Central memory CD8-positive, alpha-beta T cell (primary cell): ENCODE measurements at regions not wholly inside any gene's neighbourhood (a gene's known extent, or its start where the extent isn't known, plus 50 kb on each side); places are given as distances from the start of the nearest gene placed in this dataset.
"Not testable (repeated sequence)": the region's sequence is repeated elsewhere in the genome, so short reads cannot be mapped to it uniquely, and the experiment has no call there.

Experiments used
- ATAC-seq: fragments of 150-1000 bp; cut with Tn5 transposase; replicated peaks from 2 replicates; pipeline ENCODE4 v1.10.0; 2022; ENCODE audit warnings: mild to moderate bottlenecking, moderate FRiP score, moderate number of reproducible peaks; ENCODE audit not compliant: poor library complexity, severe bottlenecking; ENCODE audit errors: extremely low read depth
- DNase-seq, 2 donors: peaks; one replicate each; pipeline ENCODE4 v3.0.0; 2021; ENCODE audit warnings: low spot score in 2 of 2
- H3K27ac Mint-ChIP-seq: one replicate; pipeline ENCODE4 v1.8.0; 2022; ENCODE audit warnings: low read depth, mild to moderate bottlenecking, moderate library complexity, mixed read lengths
- H3K27me3 Mint-ChIP-seq: one replicate; pipeline ENCODE4 v1.8.0; 2022; ENCODE audit warnings: mixed read lengths
- H3K36me3 Mint-ChIP-seq: one replicate; pipeline ENCODE4 v1.8.0; 2022; ENCODE audit warnings: mild to moderate bottlenecking, moderate library complexity, mixed read lengths; ENCODE audit not compliant: insufficient read depth
- H3K4me1 Mint-ChIP-seq: one replicate; pipeline ENCODE4 v1.8.0; 2022; ENCODE audit warnings: mixed read lengths
- H3K4me3 Mint-ChIP-seq: one replicate; pipeline ENCODE4 v1.8.0; 2022; ENCODE audit warnings: mild to moderate bottlenecking, moderate library complexity, mixed read lengths
- H3K9me3 Mint-ChIP-seq: one replicate; pipeline ENCODE4 v1.8.0; 2022; ENCODE audit warnings: mixed read lengths

- H3K4me3 Mint-ChIP-seq: no peak overlapping the region
- DNase-seq: no peak
- H3K36me3 Mint-ChIP-seq: no peaks in the 10 kb centered on the region
- no peaks in the 10 kb centered on the region for H3K4me1 Mint-ChIP-seq
- H3K27ac Mint-ChIP-seq: no peak overlapping the region
- peaks cover 42% of the 10 kb centered on the region for H3K27me3 Mint-ChIP-seq
- no peaks in the 10 kb centered on the region for H3K9me3 Mint-ChIP-seq
- no peak for ATAC-seq
Measured at GRCh38 chr10:21285742-21286331, 239.6 kb downstream of the SKIDA1 start.

GRCh38 chr10:21285207-21285606, 240.3 kb downstream of the SKIDA1 start:
- Mint-ChIP-seq H3K4me3 (no peak overlapping the region), H3K27me3 (peaks cover 35% of the 10 kb centered on the region), H3K4me1 (no peaks in the 10 kb centered on the region), H3K9me3 (no peaks in the 10 kb centered on the region), H3K36me3 (no peaks in the 10 kb centered on the region), H3K27ac (no peak overlapping the region)
- no peak for ATAC-seq
- DNase-seq: no peak

- H3K27me3 Mint-ChIP-seq: peaks cover 34% of the 10 kb centered on the region
- DNase-seq (no peak), ATAC-seq (no peak)
- H3K36me3 Mint-ChIP-seq: no peaks in the 10 kb centered on the region
- H3K4me3 Mint-ChIP-seq: no peak overlapping the region
- no peaks in the 10 kb centered on the region for H3K9me3 Mint-ChIP-seq
- H3K27ac Mint-ChIP-seq: no peak overlapping the region
- H3K4me1 Mint-ChIP-seq: no peaks in the 10 kb centered on the region
Measured at GRCh38 chr10:21284301-21284700, 241.2 kb downstream of the SKIDA1 start.

- H3K9me3 Mint-ChIP-seq, ATAC-seq, H3K4me3 Mint-ChIP-seq, H3K36me3 Mint-ChIP-seq, H3K27ac Mint-ChIP-seq, DNase-seq, H3K4me1 Mint-ChIP-seq: not testable (repeated sequence)
- peaks cover 34% of the 10 kb centered on the region for H3K27me3 Mint-ChIP-seq
Measured at GRCh38 chr10:21283053-21283452, 242.4 kb downstream of the SKIDA1 start.

GRCh38 chr10:21281765-21282484, 243.6 kb downstream of the SKIDA1 start:
- DNase-seq (no peak), ATAC-seq (no peak)
- no peaks in the 10 kb centered on the region for H3K4me1 Mint-ChIP-seq
- peaks cover 31% of the 10 kb centered on the region for H3K27me3 Mint-ChIP-seq
- no peak overlapping the region for H3K4me3 Mint-ChIP-seq
- H3K27ac Mint-ChIP-seq: no peak overlapping the region
- H3K9me3 Mint-ChIP-seq: no peaks in the 10 kb centered on the region
- no peaks in the 10 kb centered on the region for H3K36me3 Mint-ChIP-seq

- Mint-ChIP-seq H3K27ac (no peak overlapping the region), H3K36me3 (no peaks in the 10 kb centered on the region), H3K27me3 (peaks cover 22% of the 10 kb centered on the region), H3K9me3 (no peaks in the 10 kb centered on the region), H3K4me3 (no peak overlapping the region), H3K4me1 (no peaks in the 10 kb centered on the region)
- no peak for ATAC-seq
- DNase-seq: no peak
Measured at GRCh38 chr10:21280971-21281572, 244.4 kb downstream of the SKIDA1 start.

- H3K36me3 Mint-ChIP-seq: no peaks in the 10 kb centered on the region
- no peak for ATAC-seq
- H3K4me3 Mint-ChIP-seq: no peak overlapping the region
- H3K4me1 Mint-ChIP-seq: no peaks in the 10 kb centered on the region
- no peak overlapping the region for H3K27ac Mint-ChIP-seq
- peaks cover 14% of the 10 kb centered on the region for H3K27me3 Mint-ChIP-seq
- DNase-seq: no peak
- H3K9me3 Mint-ChIP-seq: no peaks in the 10 kb centered on the region
Measured at GRCh38 chr10:21280037-21280436, 245.4 kb downstream of the SKIDA1 start.

- peaks cover 14% of the 10 kb centered on the region for H3K27me3 Mint-ChIP-seq
- ATAC-seq (no peak), DNase-seq (no peak)
- H3K27ac Mint-ChIP-seq: no peak overlapping the region
- H3K36me3 Mint-ChIP-seq: no peaks in the 10 kb centered on the region
- no peak overlapping the region for H3K4me3 Mint-ChIP-seq
- no peaks in the 10 kb centered on the region for H3K9me3 Mint-ChIP-seq
- no peaks in the 10 kb centered on the region for H3K4me1 Mint-ChIP-seq
Measured at GRCh38 chr10:21279217-21279575, 246.3 kb downstream of the SKIDA1 start.

- Mint-ChIP-seq H3K9me3 (no peaks in the 10 kb centered on the region), H3K27ac (no peak overlapping the region), H3K27me3 (peaks cover 14% of the 10 kb centered on the region), H3K4me1 (no peaks in the 10 kb centered on the region), H3K4me3 (no peak overlapping the region), H3K36me3 (no peaks in the 10 kb centered on the region)
- DNase-seq (peak in 1 of 2 donors; percentile 17), ATAC-seq (peak; percentile 19)
Measured at GRCh38 chr10:21278491-21279216, 246.8 kb downstream of the SKIDA1 start.

- Mint-ChIP-seq H3K27me3 (no peaks in the 10 kb centered on the region), H3K36me3 (no peaks in the 10 kb centered on the region)
Measured at GRCh38 chr10:21273400-21273968, 252.0 kb downstream of the SKIDA1 start.

GRCh38 chr10:21272643-21273399, 252.7 kb downstream of the SKIDA1 start:
- H3K9me3 Mint-ChIP-seq: peaks cover 8% of the 10 kb centered on the region
- DNase-seq (no peak), ATAC-seq (no peak)
- H3K27me3 Mint-ChIP-seq: no peaks in the 10 kb centered on the region
- H3K36me3 Mint-ChIP-seq: no peaks in the 10 kb centered on the region
- H3K4me3 Mint-ChIP-seq: no peak overlapping the region
- H3K27ac Mint-ChIP-seq: no peak overlapping the region
- H3K4me1 Mint-ChIP-seq: no peaks in the 10 kb centered on the region

More at GRCh38 chr10:21273400-21273968, 252.0 kb downstream of the SKIDA1 start:
- H3K4me1 Mint-ChIP-seq: no peaks in the 10 kb centered on the region
- H3K4me3 Mint-ChIP-seq: no peak overlapping the region
- H3K9me3 Mint-ChIP-seq: peaks cover 8% of the 10 kb centered on the region
- ATAC-seq (no peak), DNase-seq (no peak)
- no peak overlapping the region for H3K27ac Mint-ChIP-seq

- no peaks in the 10 kb centered on the region for H3K4me1 Mint-ChIP-seq
- ATAC-seq: no peak
- H3K36me3 Mint-ChIP-seq: no peaks in the 10 kb centered on the region
- DNase-seq: no peak
- peaks cover 8% of the 10 kb centered on the region for H3K9me3 Mint-ChIP-seq
- no peak overlapping the region for H3K27ac Mint-ChIP-seq
- H3K4me3 Mint-ChIP-seq: no peak overlapping the region
- H3K27me3 Mint-ChIP-seq: no peaks in the 10 kb centered on the region
Measured at GRCh38 chr10:21270976-21271375, 254.5 kb downstream of the SKIDA1 start.
